ENCODE measurements at regions not wholly inside any gene's neighbourhood (a gene's known extent, or its start where the extent isn't known, plus 50 kb on each side); places are given as distances from the start of the nearest gene placed in this dataset.

DNA sequence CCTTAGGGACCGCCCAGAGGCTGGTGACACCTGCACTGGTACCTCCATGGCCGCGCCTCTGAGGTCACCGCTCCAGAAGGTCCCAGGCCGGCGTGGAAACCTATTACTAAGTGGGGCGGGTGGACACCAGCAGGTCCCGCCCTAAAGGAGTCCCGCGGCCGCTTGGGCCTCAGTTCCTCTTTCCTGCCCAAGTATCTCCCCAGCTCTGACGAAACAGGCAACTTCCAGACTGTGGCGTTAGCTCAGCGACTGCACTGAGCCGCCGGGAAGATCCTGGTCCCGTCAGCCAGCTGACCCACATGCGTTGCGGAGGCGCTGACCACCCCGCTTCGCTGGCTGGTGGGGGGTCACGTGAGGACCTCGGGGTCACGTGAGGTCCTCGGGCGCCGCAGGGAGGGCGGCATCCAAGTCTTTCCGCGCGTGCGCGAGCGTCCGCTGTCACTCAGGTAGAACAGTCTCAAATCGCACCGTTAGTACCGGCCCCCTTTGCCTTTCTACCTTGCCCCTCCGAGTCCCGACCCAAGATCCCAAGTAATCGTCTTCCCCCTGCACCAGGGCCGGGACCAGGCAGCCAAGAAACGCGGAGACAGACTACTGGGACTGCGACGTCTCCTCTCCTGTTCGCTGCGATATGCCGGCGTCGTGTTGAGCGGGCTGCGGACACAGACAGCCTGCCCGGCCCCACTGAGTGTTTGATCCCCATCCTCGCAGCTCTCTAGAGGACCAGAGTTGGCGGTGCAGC lies 53.7 kb upstream of the KDM4C start:
- peak; percentile 95 for DNase-seq (ENCODE audit: low spot score)

DNA sequence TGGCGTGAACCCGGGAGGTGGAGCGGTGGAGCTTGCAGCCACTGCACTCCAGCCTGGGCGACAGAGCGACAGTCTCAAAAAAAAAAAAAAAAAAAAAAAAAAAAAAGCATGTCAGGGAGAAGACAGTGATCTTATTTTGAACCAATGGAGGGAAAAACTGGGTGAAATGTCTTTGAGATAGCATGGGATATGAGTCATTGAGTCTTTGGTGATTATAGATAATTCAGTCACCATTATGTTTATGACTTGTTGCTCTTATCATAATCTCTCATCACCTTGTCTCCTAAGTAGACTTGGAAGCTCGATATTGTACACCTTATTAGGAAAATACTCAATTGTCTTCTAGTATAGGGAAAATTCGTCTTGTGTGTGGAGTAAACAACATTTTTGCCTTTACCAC lies 55.1 kb upstream of the KDM4C start:
- no peak for DNase-seq (ENCODE audit: low spot score)
- intact Hi-C loops (cut with DNase I), result no loop called here

More for the DNA sequence above, 53.7 kb upstream of the KDM4C start:
- intact Hi-C loops (cut with DNase I), result loop anchor here (2.0 kb wide), 2 partner anchors 23 to 55 kb away; no protein-coding TSS in a partner anchor

DNA sequence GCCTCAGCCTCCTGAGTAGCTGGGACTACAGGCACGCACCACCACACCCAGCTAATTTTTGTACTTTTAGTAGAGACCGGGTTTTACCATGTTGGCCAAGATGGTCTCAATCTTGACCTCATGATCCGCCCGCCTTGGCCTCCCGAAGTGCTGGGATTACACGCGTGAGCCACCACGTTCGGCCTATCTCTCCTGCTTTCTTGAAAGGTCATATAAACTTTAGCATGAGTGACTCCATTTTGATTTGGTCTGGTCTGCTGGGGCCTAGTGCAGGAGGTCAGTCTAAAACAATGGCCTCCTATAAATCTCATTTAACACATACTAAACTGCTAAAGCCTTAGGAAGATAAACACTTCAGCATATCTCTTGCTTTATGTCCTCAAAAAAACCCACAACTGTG lies 50.6 kb upstream of the GLDC start:
- no peak for DNase-seq (ENCODE audit: low spot score)
- intact Hi-C loops (cut with DNase I), result no loop called here

DNA sequence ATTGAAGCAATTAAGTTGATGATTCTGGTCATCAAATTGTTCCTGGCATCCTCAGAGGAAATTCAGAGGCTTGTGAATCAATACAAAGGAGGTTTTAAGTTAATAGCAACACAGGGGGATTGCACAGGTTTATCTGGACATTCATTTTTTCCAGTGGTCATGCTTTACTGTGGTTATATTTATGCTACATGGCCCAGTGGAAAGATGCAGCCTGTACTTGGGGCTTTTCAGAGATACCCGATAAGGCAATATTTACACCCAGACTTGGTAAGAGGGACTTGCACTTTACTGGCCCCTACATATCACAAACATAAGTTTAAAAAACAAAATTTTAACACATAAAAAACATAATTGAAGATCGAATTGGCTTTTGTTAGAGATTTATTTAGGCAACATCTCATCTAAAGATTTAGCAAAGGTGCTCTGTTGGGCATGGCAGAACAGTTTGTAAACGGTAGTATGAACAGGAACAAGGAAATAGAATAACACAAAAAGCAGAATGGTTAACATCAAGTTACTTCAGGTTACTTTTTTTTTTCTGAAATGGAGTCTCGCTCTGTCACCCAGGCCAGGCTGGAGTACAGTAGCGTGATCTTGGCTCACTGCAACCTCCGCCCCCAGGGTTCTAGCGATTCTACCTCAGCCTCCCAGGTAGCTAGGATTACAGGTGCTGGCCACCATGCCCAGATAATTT lies 49.7 kb upstream of the GLDC start:
- intact Hi-C loops (cut with DNase I), result no loop called here
- DNase-seq (ENCODE audit: low spot score), result no peak
